Muscle of back (tissue), 3 donors: ENCODE measurements at regions not wholly inside any gene's neighbourhood (a gene's known extent, or its start where the extent isn't known, plus 50 kb on each side); places are given as distances from the start of the nearest gene placed in this dataset.

ENCODE experiments used
- DNase-seq, 3 donors: peaks; one replicate each; pipeline versions ENCODE4 v3.0.0 to v3.0.0-alpha.2; 2013

- DNase-seq = peak in 2 of 3 donors; percentile 36 to 72
These were observed 50.3 kb upstream of the ZEB1 start for GRCh38 chr10:31268444-31269303.
